Right lung (tissue), 2 donors: ENCODE measurements at regions not wholly inside any gene's neighbourhood (a gene's known extent, or its start where the extent isn't known, plus 50 kb on each side); places are given as distances from the start of the nearest gene placed in this dataset.

ENCODE experiments used
- DNase-seq, 2 donors: peaks; one replicate each; pipeline ENCODE4 v3.0.0-alpha.2; 2013

- no peak for DNase-seq
Observed at GRCh38 chr2:40507432-40507831, 55.5 kb upstream of the SLC8A1 start.

- DNase-seq = no peak
Observed at GRCh38 chr2:40510304-40510703, 58.4 kb upstream of the SLC8A1 start.

GRCh38 chr2:40511661-40512213 lies 59.8 kb upstream of the SLC8A1 start:
- peak; percentile 70 to 72 for DNase-seq

- DNase-seq = peak; percentile 59 to 66
Observed at GRCh38 chr2:40512256-40512655, 60.4 kb upstream of the SLC8A1 start.

- no peak for DNase-seq
Observed at GRCh38 chr2:40513201-40513600, 61.3 kb upstream of the SLC8A1 start.

- no peak for DNase-seq
Observed at GRCh38 chr2:40516604-40517003, 64.7 kb upstream of the SLC8A1 start.

GRCh38 chr2:40528564-40528963 lies 76.7 kb upstream of the SLC8A1 start:
- no peak for DNase-seq

- no peak for DNase-seq
Observed at GRCh38 chr2:40531359-40531758, 79.5 kb upstream of the SLC8A1 start.

GRCh38 chr2:40534528-40534927 lies 82.6 kb upstream of the SLC8A1 start:
- no peak for DNase-seq

GRCh38 chr2:40535972-40536371 lies 84.1 kb upstream of the SLC8A1 start:
- no peak for DNase-seq

- DNase-seq = no peak
Observed at GRCh38 chr2:40540026-40540425, 88.1 kb upstream of the SLC8A1 start.

GRCh38 chr2:40543381-40543780 lies 91.5 kb upstream of the SLC8A1 start:
- no peak for DNase-seq

GRCh38 chr2:40544072-40544471 lies 92.2 kb upstream of the SLC8A1 start:
- no peak for DNase-seq

GRCh38 chr2:40545645-40546044 lies 93.8 kb upstream of the SLC8A1 start:
- no peak for DNase-seq

GRCh38 chr2:40546439-40547191 lies 94.7 kb upstream of the SLC8A1 start:
- peak; percentile 26 to 29 for DNase-seq

GRCh38 chr2:40548521-40548920 lies 96.6 kb upstream of the SLC8A1 start:
- no peak for DNase-seq

GRCh38 chr2:40550085-40550484 lies 98.2 kb upstream of the SLC8A1 start:
- DNase-seq = no peak

GRCh38 chr2:40551081-40551480 lies 99.2 kb upstream of the SLC8A1 start:
- no peak for DNase-seq

GRCh38 chr2:40554665-40555294 lies 102.9 kb upstream of the SLC8A1 start:
- peak in 1 of 2 donors; percentile 13 for DNase-seq

GRCh38 chr2:40556293-40556692 lies 104.4 kb upstream of the SLC8A1 start:
- DNase-seq = no peak

GRCh38 chr2:40556739-40557138 lies 104.8 kb upstream of the SLC8A1 start:
- DNase-seq = no peak

- no peak for DNase-seq
Observed at GRCh38 chr2:40558761-40559160, 106.9 kb upstream of the SLC8A1 start.

GRCh38 chr2:40559175-40559574 lies 107.3 kb upstream of the SLC8A1 start:
- DNase-seq = no peak
